Upper lobe of left lung (tissue), 4 donors: ENCODE measurements at regions not wholly inside any gene's neighbourhood (a gene's known extent, or its start where the extent isn't known, plus 50 kb on each side); places are given as distances from the start of the nearest gene placed in this dataset.

Experiments used
- EP300 ChIP-seq, 4 donors: sonication (generic); formaldehyde crosslinking; IDR thresholded peaks; one replicate each; pipeline ENCODE4 v1.5.1; 2017; ENCODE audit warnings: antibody characterized with exemption in 4 of 4, control low read depth in 2 of 4
- POLR2A ChIP-seq, 4 donors: fragments of 450-650 bp; IDR thresholded peaks; one replicate each; pipeline ENCODE4 v1.5.1; 2016 to 2017; ENCODE audit warnings: antibody characterized with exemption in 4 of 4, mild to moderate bottlenecking in 2 of 4
- POLR2AphosphoS5 ChIP-seq, 2 donors: sonication (generic); formaldehyde crosslinking; IDR thresholded peaks; one replicate each; pipeline ENCODE4 v1.5.1; 2017; ENCODE audit warnings: antibody characterized with exemption in 2 of 2
- TF ChIP-seq, protein P1 (sequence below), 6 experiments: fragments of 450-650 bp in 4 of 6; fragments of 200-600 bp in 2 of 6; sonication (generic) in 2 of 6; IDR thresholded peaks; one replicate each; pipeline ENCODE4 v1.5.1; 2016 to 2019; ENCODE audit warnings: antibody characterized with exemption in 6 of 6

DNA sequence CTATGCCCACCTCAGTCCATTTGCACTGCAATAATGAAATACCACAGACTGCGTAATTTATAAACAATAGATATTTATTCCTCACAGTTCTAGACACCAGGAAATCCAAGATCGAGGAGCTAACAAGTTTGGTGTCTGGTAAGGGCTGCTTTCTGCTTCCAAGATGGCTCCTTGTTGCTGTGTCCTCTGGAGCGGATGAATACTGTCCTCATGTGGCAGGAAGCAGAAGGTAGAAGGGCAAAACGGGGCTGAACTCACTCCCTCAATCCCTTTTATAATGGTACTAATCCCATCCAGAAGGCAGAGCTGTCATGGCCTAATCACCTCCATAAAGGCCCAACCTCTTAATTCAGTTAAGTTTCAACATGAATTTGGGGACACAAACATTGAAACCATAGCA, 75.3 kb downstream of the P2RY1 start:
- TF ChIP-seq, protein P1, sequence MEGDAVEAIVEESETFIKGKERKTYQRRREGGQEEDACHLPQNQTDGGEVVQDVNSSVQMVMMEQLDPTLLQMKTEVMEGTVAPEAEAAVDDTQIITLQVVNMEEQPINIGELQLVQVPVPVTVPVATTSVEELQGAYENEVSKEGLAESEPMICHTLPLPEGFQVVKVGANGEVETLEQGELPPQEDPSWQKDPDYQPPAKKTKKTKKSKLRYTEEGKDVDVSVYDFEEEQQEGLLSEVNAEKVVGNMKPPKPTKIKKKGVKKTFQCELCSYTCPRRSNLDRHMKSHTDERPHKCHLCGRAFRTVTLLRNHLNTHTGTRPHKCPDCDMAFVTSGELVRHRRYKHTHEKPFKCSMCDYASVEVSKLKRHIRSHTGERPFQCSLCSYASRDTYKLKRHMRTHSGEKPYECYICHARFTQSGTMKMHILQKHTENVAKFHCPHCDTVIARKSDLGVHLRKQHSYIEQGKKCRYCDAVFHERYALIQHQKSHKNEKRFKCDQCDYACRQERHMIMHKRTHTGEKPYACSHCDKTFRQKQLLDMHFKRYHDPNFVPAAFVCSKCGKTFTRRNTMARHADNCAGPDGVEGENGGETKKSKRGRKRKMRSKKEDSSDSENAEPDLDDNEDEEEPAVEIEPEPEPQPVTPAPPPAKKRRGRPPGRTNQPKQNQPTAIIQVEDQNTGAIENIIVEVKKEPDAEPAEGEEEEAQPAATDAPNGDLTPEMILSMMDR (IDR thresholded peaks at IDR 0.05): no peak
- no peak for TF ChIP-seq POLR2A (IDR thresholded peaks at IDR 0.05)
- TF ChIP-seq POLR2AphosphoS5 (IDR thresholded peaks at IDR 0.05): no peak
- TF ChIP-seq EP300 (IDR thresholded peaks at IDR 0.05): no peak
